ENCODE measurements at regions not wholly inside any gene's neighbourhood (a gene's known extent, or its start where the extent isn't known, plus 50 kb on each side); places are given as distances from the start of the nearest gene placed in this dataset.

- TF ChIP-seq CTCF (IDR thresholded peaks at IDR 0.05), result no peak
- TF ChIP-seq POLR2A (IDR thresholded peaks at IDR 0.05), result no peak
These were observed 201.3 kb upstream of the CHD6 start for GRCh38 chr20:41819436-41819835.

Data from vagina (tissue), 2 donors.